SK-N-SH treated with all-trans-retinoic acid at 6 μM for 48 hours (cell line): ENCODE measurements at regions not wholly inside any gene's neighbourhood (a gene's known extent, or its start where the extent isn't known, plus 50 kb on each side); places are given as distances from the start of the nearest gene placed in this dataset.

ENCODE experiments used
- ATAC-seq: fragments of 200-7000 bp; cut with Tn5 transposase; 3 replicates; pipeline ENCODE4 v1.9.1; 2020; ENCODE audit warnings: mild to moderate bottlenecking, moderate library complexity
- ARNTL ChIP-seq: fragments of 450-650 bp; formaldehyde crosslinking; IDR thresholded peaks from 2 replicates; pipeline ENCODE4 v1.5.0; 2020; ENCODE audit warnings: low read depth, mild to moderate bottlenecking, moderate library complexity, borderline replicate concordance
- BACH2 ChIP-seq: fragments of 250-450 bp; sonication (Bioruptor Pico); IDR thresholded peaks from 2 replicates; pipeline ENCODE4 v1.9.0; 2021; ENCODE audit warnings: mild to moderate bottlenecking, borderline replicate concordance
- CREB5 ChIP-seq: fragments of 250-450 bp; sonication (Bioruptor Pico); IDR thresholded peaks from 2 replicates; pipeline ENCODE4 v1.5.1; 2020; ENCODE audit warnings: low read depth, mild to moderate bottlenecking, moderate library complexity
- CSDC2 ChIP-seq: fragments of 250-450 bp; sonication (Bioruptor Pico); IDR thresholded peaks from 2 replicates; pipeline ENCODE4 v1.5.0; 2020; ENCODE audit warnings: mild to moderate bottlenecking, moderate library complexity
- CSRNP3 ChIP-seq: fragments of 250-450 bp; sonication (Bioruptor Pico); IDR thresholded peaks from 2 replicates; pipeline ENCODE4 v1.5.1; 2021; ENCODE audit warnings: mild to moderate bottlenecking, moderate library complexity
- ESRRG ChIP-seq: fragments of 250-450 bp; sonication (Bioruptor Pico); IDR thresholded peaks from 2 replicates; pipeline ENCODE4 v1.6.1; 2021; ENCODE audit warnings: mild to moderate bottlenecking
- GLIS3 ChIP-seq: fragments of 250-450 bp; sonication (Bioruptor Pico); IDR thresholded peaks from 2 replicates; pipeline ENCODE4 v1.5.0; 2020; ENCODE audit warnings: mild to moderate bottlenecking, moderate library complexity
- ISL1 ChIP-seq: fragments of 250-450 bp; sonication (Bioruptor Pico); IDR thresholded peaks from 2 replicates; pipeline ENCODE4 v2.1.2; 2022; ENCODE audit warnings: mild to moderate bottlenecking, moderate library complexity
- OSR1 ChIP-seq: fragments of 250-450 bp; sonication (Bioruptor Pico); IDR thresholded peaks from 2 replicates; pipeline ENCODE4 v1.8.0; 2022; ENCODE audit warnings: moderate library complexity, mild to moderate bottlenecking, inconsistent platforms
- PATZ1 ChIP-seq: fragments of 250-450 bp; sonication (Bioruptor Pico); IDR thresholded peaks from 2 replicates; pipeline ENCODE4 v1.8.0; 2020; ENCODE audit warnings: mild to moderate bottlenecking, moderate library complexity, borderline replicate concordance
- POU6F1 ChIP-seq: fragments of 250-450 bp; sonication (Bioruptor Pico); IDR thresholded peaks from 2 replicates; pipeline ENCODE4 v1.8.0; 2021; ENCODE audit warnings: low read depth, mild to moderate bottlenecking, moderate library complexity, borderline replicate concordance
- PPARA ChIP-seq: fragments of 250-450 bp; sonication (Bioruptor Pico); IDR thresholded peaks from 2 replicates; pipeline ENCODE4 v1.5.0; 2020; ENCODE audit warnings: mild to moderate bottlenecking, borderline replicate concordance
- RARB ChIP-seq: fragments of 250-450 bp; sonication (Bioruptor Pico); IDR thresholded peaks from 2 replicates; pipeline ENCODE4 v1.8.0; 2021; ENCODE audit warnings: mild to moderate bottlenecking, moderate library complexity
- SNAI2 ChIP-seq: fragments of 250-450 bp; sonication (Bioruptor Pico); IDR thresholded peaks from 2 replicates; pipeline ENCODE4 v1.5.0; 2020; ENCODE audit warnings: mild to moderate bottlenecking, moderate library complexity
- TCF4 ChIP-seq: fragments of 250-450 bp; sonication (Bioruptor Pico); IDR thresholded peaks from 2 replicates; pipeline ENCODE4 v1.8.0; 2021; ENCODE audit warnings: mild to moderate bottlenecking, moderate library complexity, borderline replicate concordance
- TOX ChIP-seq: fragments of 250-450 bp; sonication (Bioruptor Pico); IDR thresholded peaks from 2 replicates; pipeline ENCODE4 v1.8.0; 2021; ENCODE audit warnings: mild to moderate bottlenecking, moderate library complexity, borderline replicate concordance
- TSHZ2 ChIP-seq: fragments of 250-450 bp; sonication (Bioruptor Pico); IDR thresholded peaks from 2 replicates; pipeline ENCODE4 v1.5.0; 2020; ENCODE audit warnings: mild to moderate bottlenecking, moderate library complexity
- ZC3H10 ChIP-seq: fragments of 250-450 bp; sonication (Bioruptor Pico); IDR thresholded peaks from 2 replicates; pipeline ENCODE4 v1.5.1; 2021; ENCODE audit warnings: mild to moderate bottlenecking, moderate library complexity
- ZFP3 ChIP-seq: fragments of 250-450 bp; sonication (Bioruptor Pico); IDR thresholded peaks from 2 replicates; pipeline ENCODE4 v1.5.0; 2020; ENCODE audit warnings: mild to moderate bottlenecking, moderate library complexity
- ZFP30 ChIP-seq: fragments of 450-650 bp; formaldehyde crosslinking; IDR thresholded peaks from 2 replicates; pipeline ENCODE4 v1.5.0; 2022; ENCODE audit warnings: mild to moderate bottlenecking, moderate library complexity
- ZNF565 ChIP-seq: fragments of 450-650 bp; formaldehyde crosslinking; conservative IDR thresholded peaks from 2 replicates; pipeline ENCODE4 v1.5.0; 2020; ENCODE audit warnings: low read depth, mild to moderate bottlenecking, moderate library complexity
- ZNF70 ChIP-seq: fragments of 450-650 bp; formaldehyde crosslinking; IDR thresholded peaks from 2 replicates; pipeline ENCODE4 v1.5.0; 2020; ENCODE audit warnings: mild to moderate bottlenecking, moderate library complexity

GRCh38 chr18:54776282-54776977 is 51.8 kb upstream of the RAB27B start:
- peak; percentile 57 for TF ChIP-seq ISL1
- TF ChIP-seq RARB (CRISPR knock-in tag), result 0 out of 2 replicates have a peak, but pooled peaks have one; percentile 10
- no peak for TF ChIP-seq ESRRG (CRISPR knock-in tag)
- TF ChIP-seq OSR1 (CRISPR knock-in tag), result no peak
- peak; percentile 74; the same call in 1 of the 2 replicates for TF ChIP-seq ZFP3 (CRISPR knock-in tag)
- TF ChIP-seq GLIS3 (CRISPR knock-in tag), result 0 out of 2 replicates have a peak, but pooled peaks have one; percentile 5
- TF ChIP-seq TOX (CRISPR knock-in tag), result peak; percentile 76; the same call in 1 of the 2 replicates
- no peak for TF ChIP-seq ZNF565 (CRISPR knock-in tag)
- peak; percentile 81 for TF ChIP-seq ZC3H10 (CRISPR knock-in tag)
- TF ChIP-seq PPARA, result no peak
- TF ChIP-seq PATZ1, result peak; percentile 81; the same call in 1 of the 2 replicates
- no peak for TF ChIP-seq BACH2
- TF ChIP-seq CREB5 (CRISPR knock-in tag), result no peak
- TF ChIP-seq, all 23 proteins: peak for 7
- peak; percentile 93 for ATAC-seq

- no peak for ATAC-seq
- TF ChIP-seq POU6F1 (CRISPR knock-in tag) (no peak), ZNF70 (CRISPR knock-in tag) (no peak), ZFP30 (CRISPR knock-in tag) (no peak), GLIS3 (CRISPR knock-in tag) (no peak), CSRNP3 (CRISPR knock-in tag) (no peak), CSDC2 (no peak), ZNF565 (CRISPR knock-in tag) (no peak), TCF4 (CRISPR knock-in tag) (no peak), SNAI2 (no peak), PPARA (no peak)
Measured at GRCh38 chr18:54777118-54777791, 51.0 kb upstream of the RAB27B start.

GRCh38 chr18:54777989-54778388 is 50.3 kb upstream of the RAB27B start:
- no peak for ATAC-seq
- TF ChIP-seq ZFP3 (CRISPR knock-in tag), result no peak
- no peak for TF ChIP-seq ARNTL
- TF ChIP-seq RARB (CRISPR knock-in tag), result no peak
- TF ChIP-seq GLIS3 (CRISPR knock-in tag), result no peak
- TF ChIP-seq ZC3H10 (CRISPR knock-in tag), result no peak
- no peak for TF ChIP-seq PATZ1
- TF ChIP-seq OSR1 (CRISPR knock-in tag), result no peak
- no peak for TF ChIP-seq TSHZ2 (CRISPR knock-in tag)
- TF ChIP-seq CSDC2, result no peak
- no peak for TF ChIP-seq PPARA
- no peak for TF ChIP-seq SNAI2
- TF ChIP-seq ISL1, result no peak
- TF ChIP-seq CSRNP3 (CRISPR knock-in tag), result no peak
- TF ChIP-seq ZFP30 (CRISPR knock-in tag), result no peak
